HEK293T (cell line): ENCODE measurements at regions not wholly inside any gene's neighbourhood (a gene's known extent, or its start where the extent isn't known, plus 50 kb on each side); places are given as distances from the start of the nearest gene placed in this dataset.
A peak's percentile ranks its signal among the peaks of the same experiment; 100 is the strongest.

Source experiments
- CTCF ChIA-PET: fragments of 350-600 bp; formaldehyde crosslinking; extraction: SDS; loops from one replicate; lab custom pipeline; 2021; ENCODE audit warnings: antibody characterized with exemption, inconsistent platforms; lab: Yijun Ruan, JAX
- POLR2A ChIA-PET: fragments of 350-600 bp; formaldehyde crosslinking; extraction: SDS; loops from one replicate; lab custom pipeline; 2020; ENCODE audit warnings: antibody characterized with exemption, inconsistent platforms; lab: Yijun Ruan, JAX
- DNase-seq: peaks from one replicate; pipeline ENCODE4 v3.0.0; 2012; ENCODE audit warnings: mixed read lengths; ENCODE audit errors: extremely low spot score
- ARNT ChIP-seq: fragments of 450-650 bp; IDR thresholded peaks from 2 replicates; pipeline ENCODE4 v1.6.1; 2017; ENCODE audit warnings: mild to moderate bottlenecking
- BHLHE40 ChIP-seq: fragments of 450-650 bp; IDR thresholded peaks from 2 replicates; pipeline ENCODE4 v1.6.1; 2016; ENCODE audit warnings: mild to moderate bottlenecking, moderate library complexity, borderline replicate concordance
- CTBP1 ChIP-seq: fragments of 450-650 bp; IDR thresholded peaks from 2 replicates; pipeline ENCODE4 v1.6.1; 2016; ENCODE audit warnings: borderline replicate concordance
- ELF4 ChIP-seq: fragments of 450-650 bp; IDR thresholded peaks from 2 replicates; pipeline ENCODE4 v1.6.1; 2017; ENCODE audit warnings: antibody characterized with exemption
- FOXA1 ChIP-seq: fragments of 450-650 bp; IDR thresholded peaks from 2 replicates; pipeline ENCODE4 v1.6.1; 2016; ENCODE audit warnings: mild to moderate bottlenecking
- FOXK2 ChIP-seq: fragments of 450-650 bp; IDR thresholded peaks from 2 replicates; pipeline ENCODE4 v1.6.1; 2016; ENCODE audit warnings: mild to moderate bottlenecking
- FOXM1 ChIP-seq: fragments of 450-650 bp; IDR thresholded peaks from 2 replicates; pipeline ENCODE4 v1.6.1; 2017; ENCODE audit warnings: mild to moderate bottlenecking, borderline replicate concordance
- HDGF ChIP-seq: fragments of 450-650 bp; IDR thresholded peaks from 2 replicates; pipeline ENCODE4 v1.6.1; 2017; ENCODE audit warnings: antibody characterized with exemption, borderline replicate concordance
- L3MBTL2 ChIP-seq: fragments of 450-650 bp; conservative IDR thresholded peaks from 2 replicates; pipeline ENCODE4 v1.6.1; 2016; ENCODE audit warnings: mild to moderate bottlenecking
- LEF1 ChIP-seq: fragments of 450-650 bp; IDR thresholded peaks from 2 replicates; pipeline ENCODE4 v1.6.1; 2017; ENCODE audit warnings: mild to moderate bottlenecking, borderline replicate concordance
- NFRKB ChIP-seq: fragments of 450-650 bp; IDR thresholded peaks from 2 replicates; pipeline ENCODE4 v1.6.1; 2016; ENCODE audit warnings: mild to moderate bottlenecking, moderate library complexity
- PKNOX1 ChIP-seq: fragments of 450-650 bp; IDR thresholded peaks from 2 replicates; pipeline ENCODE4 v1.6.1; 2016
- SP1 ChIP-seq: fragments of 450-650 bp; IDR thresholded peaks from 2 replicates; pipeline ENCODE4 v1.6.1; 2017
- SUZ12 ChIP-seq: fragments of 450-650 bp; IDR thresholded peaks from 2 replicates; pipeline ENCODE4 v1.6.1; 2016; ENCODE audit warnings: mild to moderate bottlenecking
- TARDBP ChIP-seq: fragments of 450-650 bp; IDR thresholded peaks from 2 replicates; pipeline ENCODE4 v1.6.1; 2016
- ZNF384 ChIP-seq: fragments of 450-650 bp; IDR thresholded peaks from 2 replicates; pipeline ENCODE4 v1.6.1; 2016

DNA sequence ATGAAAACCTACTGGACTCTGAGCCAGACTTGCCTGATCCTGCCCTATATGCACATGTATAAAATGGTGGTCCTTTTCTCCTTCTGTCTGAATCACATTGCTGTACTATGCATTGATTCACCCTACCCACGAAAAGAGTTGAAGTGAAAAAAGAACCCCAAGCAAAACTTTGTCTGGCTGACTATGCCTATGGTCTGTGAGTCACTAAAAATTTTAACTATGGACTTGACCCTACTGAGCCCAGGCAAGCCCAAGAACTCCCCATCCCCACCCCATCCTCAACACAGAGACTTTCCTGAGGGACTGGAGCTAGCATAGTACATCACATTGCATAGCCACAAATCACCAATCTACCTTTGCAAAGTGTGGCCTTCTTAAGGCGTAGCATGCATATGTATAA lies 116.6 kb upstream of the TENM3 start:
- POLR2A ChIA-PET: no interaction called here
- CTCF ChIA-PET: no interaction called here
- DNase-seq: no peak
- TF ChIP-seq SUZ12 (no peak), BHLHE40 (no peak), SP1 (no peak), FOXK2 (no peak), L3MBTL2 (no peak), TARDBP (no peak), NFRKB (no peak), PKNOX1 (no peak), FOXA1 (no peak), ZNF384 (no peak), ARNT (no peak), CTBP1 (no peak), HDGF (no peak), FOXM1 (no peak), ELF4 (no peak), LEF1 (no peak)

DNA sequence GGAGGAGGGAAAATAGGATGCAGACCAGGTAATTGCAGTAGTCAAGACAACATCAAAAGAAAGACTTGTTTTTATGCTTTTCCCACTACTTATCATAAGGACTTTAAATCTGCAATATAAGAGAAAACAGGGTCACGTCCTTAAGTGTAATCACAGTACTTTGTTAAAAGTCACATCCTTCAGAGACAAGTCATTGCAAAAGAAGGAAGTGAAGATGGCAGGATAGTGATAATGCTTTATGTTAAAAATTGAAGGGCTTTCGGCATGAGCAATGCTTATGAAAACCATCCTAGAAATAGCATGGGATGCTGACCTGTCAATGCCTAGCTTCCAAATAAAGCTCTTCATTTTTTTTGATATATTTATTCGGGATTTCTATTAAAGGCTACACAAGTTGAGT lies 110.2 kb upstream of the TENM3 start:
- ChIA-PET POLR2A (no interaction called here), CTCF (interaction anchor here (0.8 kb wide), 1 partner anchor 44 kb away, joined by 3 read pairs; no protein-coding TSS in a partner anchor)

GRCh38 chr4:182134261-182134660 lies 108.9 kb upstream of the TENM3 start:
- DNase-seq: no peak
- ChIA-PET CTCF (interaction anchor here (0.7 kb wide), 1 partner anchor 76 kb away, joined by 3 read pairs; no protein-coding TSS in a partner anchor), POLR2A (no interaction called here)
- TF ChIP-seq SP1: no peak
- no peak for TF ChIP-seq ARNT
- TF ChIP-seq FOXM1: no peak
- no peak for TF ChIP-seq BHLHE40
- TF ChIP-seq NFRKB: no peak
- TF ChIP-seq L3MBTL2: no peak
- TF ChIP-seq FOXA1: no peak
- no peak for TF ChIP-seq HDGF

More for the DNA sequence above, 110.2 kb upstream of the TENM3 start:
- no peak for TF ChIP-seq SP1
- no peak for TF ChIP-seq TARDBP
- TF ChIP-seq ZNF384: no peak
- TF ChIP-seq NFRKB: no peak
- TF ChIP-seq ARNT: no peak
- TF ChIP-seq PKNOX1: no peak
- no peak for TF ChIP-seq FOXM1
- no peak for TF ChIP-seq L3MBTL2
- no peak for TF ChIP-seq LEF1
- no peak for TF ChIP-seq FOXA1
- no peak for TF ChIP-seq HDGF
- no peak for TF ChIP-seq CTBP1
- TF ChIP-seq SUZ12: no peak
- TF ChIP-seq FOXK2: no peak
- no peak for TF ChIP-seq ELF4
- no peak for TF ChIP-seq BHLHE40
- no peak for DNase-seq

- no peak for DNase-seq
- ChIA-PET CTCF (no interaction called here), POLR2A (interaction anchor here (1.1 kb wide), 1 partner anchor 9 kb away, joined by 4 read pairs; no protein-coding TSS in a partner anchor)
- TF ChIP-seq ARNT: no peak
- TF ChIP-seq L3MBTL2: no peak
- no peak for TF ChIP-seq NFRKB
- TF ChIP-seq SP1: no peak
- TF ChIP-seq LEF1: no peak
- TF ChIP-seq FOXM1: no peak
- TF ChIP-seq FOXA1: no peak
- TF ChIP-seq CTBP1: no peak
- TF ChIP-seq ELF4: no peak
- no peak for TF ChIP-seq FOXK2
- TF ChIP-seq PKNOX1: no peak
- no peak for TF ChIP-seq SUZ12
- no peak for TF ChIP-seq BHLHE40
- no peak for TF ChIP-seq ZNF384
- TF ChIP-seq HDGF: no peak
- TF ChIP-seq TARDBP: no peak
Observed at GRCh38 chr4:182136201-182136600, 107.0 kb upstream of the TENM3 start.

GRCh38 chr4:182137343-182137742 lies 105.9 kb upstream of the TENM3 start:
- CTCF ChIA-PET: no interaction called here
- TF ChIP-seq TARDBP: no peak
- TF ChIP-seq ZNF384: no peak
- no peak for TF ChIP-seq SUZ12
- TF ChIP-seq PKNOX1: peak; percentile 76
- no peak for TF ChIP-seq NFRKB
- POLR2A ChIA-PET: interaction anchor here (1.3 kb wide), 1 partner anchor 318 kb away, joined by 3 read pairs; no protein-coding TSS in a partner anchor
- DNase-seq: peak; percentile 25
